NT2/D1 (cell line): ENCODE measurements at regions not wholly inside any gene's neighbourhood (a gene's known extent, or its start where the extent isn't known, plus 50 kb on each side); places are given as distances from the start of the nearest gene placed in this dataset.
"Not testable (repeated sequence)": the region's sequence is repeated elsewhere in the genome, so short reads cannot be mapped to it uniquely, and the experiment has no call there.

Source experiments
- DNase-seq: peaks from one replicate; pipeline ENCODE4 v3.0.0-alpha.2; 2011; ENCODE audit warnings: low read depth, low spot score
- H3K27me3 ChIP-seq: 2 replicates; pipeline ENCODE4 v1.6.0; 2011; ENCODE audit warnings: mild to moderate bottlenecking; ENCODE audit not compliant: insufficient read length, insufficient read depth
- H3K36me3 ChIP-seq: 2 replicates; pipeline ENCODE4 v1.6.1; 2011; ENCODE audit warnings: mild to moderate bottlenecking, low read length, mixed read lengths; ENCODE audit not compliant: insufficient read depth, insufficient read length
- H3K4me1 ChIP-seq: 2 replicates; pipeline ENCODE4 v1.5.1; 2011; ENCODE audit not compliant: insufficient read depth, insufficient read length
- H3K4me3 ChIP-seq: 2 replicates; pipeline ENCODE4 v1.5.1; 2011; ENCODE audit warnings: low read depth; ENCODE audit not compliant: insufficient read length
- H3K9ac ChIP-seq: 2 replicates; pipeline ENCODE4 v1.6.0; 2011; ENCODE audit warnings: low read depth; ENCODE audit not compliant: insufficient read length
- H3K9me3 ChIP-seq: 2 replicates; pipeline ENCODE4 v1.5.1; 2011; ENCODE audit warnings: mild to moderate bottlenecking, low read length; ENCODE audit not compliant: insufficient read depth
- SUZ12 ChIP-seq: IDR thresholded peaks from 2 replicates; pipeline ENCODE4 v1.6.1; 2011; ENCODE audit not compliant: insufficient read length, insufficient read depth; ENCODE audit errors: extremely low read depth
- YY1 ChIP-seq: IDR thresholded peaks from 2 replicates; pipeline ENCODE4 v1.6.1; 2011; ENCODE audit not compliant: insufficient read length, insufficient read depth
- ZNF274 ChIP-seq: IDR thresholded peaks from 2 replicates; pipeline ENCODE4 v1.6.1; 2011; ENCODE audit warnings: mild to moderate bottlenecking, low read depth, low read length

GRCh38 chr12:126436041-126436440, 1370.8 kb downstream of the AACS start:
- Histone ChIP-seq H3K4me3 (no peak overlapping the region), H3K9ac (no peak overlapping the region), H3K27me3 (no peaks in the 10 kb centered on the region), H3K9me3 (no peaks in the 10 kb centered on the region), H3K4me1 (no peaks in the 10 kb centered on the region), H3K36me3 (no peaks in the 10 kb centered on the region)
- TF ChIP-seq ZNF274 = no peak
- TF ChIP-seq YY1 = no peak
- TF ChIP-seq SUZ12 = no peak
- no peak for DNase-seq

- Histone ChIP-seq H3K4me1 (no peaks in the 10 kb centered on the region), H3K4me3 (no peak overlapping the region), H3K36me3 (no peaks in the 10 kb centered on the region), H3K9ac (no peak overlapping the region), H3K9me3 (no peaks in the 10 kb centered on the region), H3K27me3 (no peaks in the 10 kb centered on the region)
- no peak for TF ChIP-seq YY1
- no peak for DNase-seq
Observed at GRCh38 chr12:126437934-126438333, 1372.7 kb downstream of the AACS start.

GRCh38 chr12:126443977-126444376, 1378.7 kb downstream of the AACS start:
- Histone ChIP-seq H3K36me3 (no peaks in the 10 kb centered on the region), H3K27me3 (no peaks in the 10 kb centered on the region), H3K9ac (no peak overlapping the region), H3K9me3 (peaks cover 18% of the 10 kb centered on the region; the same call in 1 of the 2 replicates), H3K4me1 (no peaks in the 10 kb centered on the region), H3K4me3 (no peak overlapping the region)
- no peak for TF ChIP-seq YY1
- TF ChIP-seq ZNF274 = no peak
- TF ChIP-seq SUZ12 = no peak
- DNase-seq = no peak

- H3K27me3 ChIP-seq = no peaks in the 10 kb centered on the region
Observed at GRCh38 chr12:126447346-126447745, 1382.1 kb downstream of the AACS start.

DNA sequence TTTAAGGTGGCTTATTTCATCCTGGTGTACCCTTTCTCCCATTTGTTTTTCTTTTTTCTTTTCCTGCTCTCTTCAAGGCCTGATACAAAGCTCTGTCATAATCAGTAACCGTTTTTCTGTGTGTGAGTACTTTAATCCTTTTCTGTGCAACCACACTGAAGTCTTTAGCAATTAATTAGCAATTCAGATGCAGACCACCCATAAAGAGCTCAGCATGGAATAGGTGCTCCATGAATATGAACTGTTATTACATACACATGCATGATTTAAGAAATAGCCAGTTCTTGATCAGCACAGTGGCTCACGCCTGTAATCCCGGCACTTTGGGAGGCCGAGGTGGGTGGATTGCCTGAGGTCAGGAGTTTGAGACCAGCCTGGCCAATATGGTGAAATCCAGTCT, 1386.6 kb downstream of the AACS start:
- no peak overlapping the region for H3K4me3 ChIP-seq
- peaks cover 24% of the 10 kb centered on the region; the same call in 1 of the 2 replicates for H3K9me3 ChIP-seq
- no peak for DNase-seq
- TF ChIP-seq ZNF274 = no peak
- TF ChIP-seq YY1 = no peak
- no peak for TF ChIP-seq SUZ12
- H3K36me3 ChIP-seq = no peaks in the 10 kb centered on the region
- H3K27me3 ChIP-seq = no peaks in the 10 kb centered on the region
- H3K9ac ChIP-seq = no peak overlapping the region
- H3K4me1 ChIP-seq = no peaks in the 10 kb centered on the region

More at GRCh38 chr12:126447346-126447745, 1382.1 kb downstream of the AACS start:
- no peak for TF ChIP-seq ZNF274
- no peak for TF ChIP-seq SUZ12
- TF ChIP-seq YY1 = no peak
- Histone ChIP-seq H3K4me3 (no peak overlapping the region), H3K9ac (no peak overlapping the region), H3K36me3 (no peaks in the 10 kb centered on the region), H3K9me3 (peaks cover 18% of the 10 kb centered on the region; the same call in 1 of the 2 replicates), H3K4me1 (no peaks in the 10 kb centered on the region)
- DNase-seq = no peak

- peaks cover 17% of the 10 kb centered on the region; the same call in 1 of the 2 replicates for H3K9me3 ChIP-seq
- not testable (repeated sequence) for H3K36me3 ChIP-seq, H3K4me3 ChIP-seq, H3K9ac ChIP-seq, H3K27me3 ChIP-seq, DNase-seq, H3K4me1 ChIP-seq
Observed at GRCh38 chr12:126452686-126453085, 1387.5 kb downstream of the AACS start.

DNA sequence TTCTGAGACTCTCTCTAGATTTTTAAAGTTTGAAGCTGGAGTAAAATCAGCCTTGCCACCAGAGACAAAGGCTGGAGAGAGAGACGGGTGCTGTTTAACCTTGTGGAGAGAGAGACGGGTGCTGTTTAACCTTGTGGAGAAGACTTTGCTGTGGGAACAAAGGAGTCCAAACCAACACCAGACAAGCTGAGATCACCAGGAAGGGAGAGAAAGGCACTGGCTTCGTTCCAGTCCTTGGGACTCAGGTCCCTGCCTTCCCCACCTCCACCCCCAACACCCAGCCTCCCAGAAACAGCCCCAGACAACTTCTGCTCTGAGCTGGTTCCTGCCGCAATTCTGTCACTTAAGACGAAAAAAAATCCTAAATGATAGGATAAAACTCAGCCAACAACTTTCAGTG, 1389.3 kb downstream of the AACS start:
- Histone ChIP-seq H3K27me3 (no peaks in the 10 kb centered on the region), H3K9ac (no peak overlapping the region), H3K4me3 (no peak overlapping the region), H3K9me3 (peaks cover 6% of the 10 kb centered on the region; the same call in 1 of the 2 replicates), H3K36me3 (no peaks in the 10 kb centered on the region), H3K4me1 (no peaks in the 10 kb centered on the region)
- TF ChIP-seq SUZ12 (no peak), ZNF274 (no peak), YY1 (no peak)
- no peak for DNase-seq

DNA sequence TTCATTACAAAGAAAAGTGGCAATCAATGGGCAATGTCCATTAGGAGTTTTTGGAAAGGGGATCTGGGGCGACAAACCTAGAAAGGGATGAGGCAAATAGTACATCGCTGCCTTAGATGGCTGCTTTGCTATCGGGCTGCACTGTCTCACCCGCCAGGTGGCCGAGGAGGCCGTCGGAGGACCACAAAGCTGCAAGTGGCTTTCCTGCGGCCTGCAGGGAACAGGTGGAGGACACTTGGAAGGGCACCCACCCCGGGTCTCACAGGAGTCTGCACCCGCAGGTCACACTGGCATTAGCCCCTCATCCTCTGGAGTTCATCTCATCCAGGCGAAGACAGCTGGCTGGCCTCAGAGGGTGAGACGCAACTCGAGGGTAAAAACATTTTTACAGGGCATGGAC, 1392.5 kb downstream of the AACS start:
- H3K9ac ChIP-seq = no peak overlapping the region
- no peak for DNase-seq
- no peaks in the 10 kb centered on the region for H3K27me3 ChIP-seq
- no peaks in the 10 kb centered on the region for H3K4me1 ChIP-seq
- peaks cover 6% of the 10 kb centered on the region; the same call in 1 of the 2 replicates for H3K9me3 ChIP-seq
- no peak overlapping the region for H3K4me3 ChIP-seq
- TF ChIP-seq YY1 (no peak), SUZ12 (no peak), ZNF274 (no peak)
- H3K36me3 ChIP-seq = no peaks in the 10 kb centered on the region
